Right renal cortex interstitium (tissue), 3 donors: ENCODE measurements at regions not wholly inside any gene's neighbourhood (a gene's known extent, or its start where the extent isn't known, plus 50 kb on each side); places are given as distances from the start of the nearest gene placed in this dataset.

Source experiments
- DNase-seq, 3 donors: peaks; one replicate each; pipeline ENCODE4 v3.0.0-alpha.2; 2013; ENCODE audit warnings: low read depth in 3 of 3, low spot score in 2 of 3

GRCh38 chr20:21033817-21034216 is 72.3 kb downstream of the LINC00237 start:
- DNase-seq = no peak

GRCh38 chr20:21031666-21032065 is 74.5 kb downstream of the LINC00237 start:
- DNase-seq = no peak

DNA sequence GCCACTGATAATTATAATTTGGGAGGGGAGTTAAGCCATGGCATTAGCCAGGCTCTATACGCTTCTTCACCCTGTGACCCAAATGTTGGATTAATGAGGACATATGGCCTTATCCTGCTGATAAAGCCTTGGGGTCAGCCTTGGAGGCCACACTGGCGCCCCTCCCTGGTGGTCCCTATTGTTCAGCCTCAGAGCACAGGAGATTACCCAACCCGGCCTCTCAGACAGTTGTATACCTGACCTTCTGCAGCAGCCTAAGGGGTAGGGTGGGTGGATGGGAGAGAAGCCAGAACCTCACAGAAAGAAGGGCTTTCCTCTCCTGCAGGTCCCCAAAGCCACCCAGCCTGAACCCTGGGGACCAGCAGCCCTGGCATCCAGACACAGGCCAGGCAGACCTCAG is 76.8 kb downstream of the LINC00237 start:
- no peak for DNase-seq

- DNase-seq = no peak
These were observed 77.2 kb downstream of the LINC00237 start for GRCh38 chr20:21028921-21029320.

- DNase-seq = no peak
These were observed 77.7 kb downstream of the LINC00237 start for GRCh38 chr20:21028436-21028835.

DNA sequence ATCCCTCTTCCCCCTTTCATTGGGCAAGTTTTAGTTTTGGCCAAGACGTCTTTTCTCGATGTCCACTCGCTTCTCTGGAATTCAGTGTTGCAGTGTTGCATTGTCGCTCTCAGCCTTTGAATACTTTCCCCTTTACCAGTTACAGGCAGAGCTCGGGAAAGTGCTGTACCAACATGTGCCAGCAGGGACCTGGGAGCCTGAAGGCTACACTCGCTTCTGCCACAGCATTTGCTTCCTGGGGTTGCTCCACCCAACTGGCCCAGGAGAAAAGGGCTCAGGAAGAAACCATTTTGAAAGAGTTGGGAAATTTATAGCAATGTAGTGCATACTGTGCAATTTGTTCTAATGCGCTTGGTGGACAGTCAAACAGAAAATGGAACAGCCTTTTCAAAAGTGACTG is 78.6 kb downstream of the LINC00237 start:
- DNase-seq = no peak

DNA sequence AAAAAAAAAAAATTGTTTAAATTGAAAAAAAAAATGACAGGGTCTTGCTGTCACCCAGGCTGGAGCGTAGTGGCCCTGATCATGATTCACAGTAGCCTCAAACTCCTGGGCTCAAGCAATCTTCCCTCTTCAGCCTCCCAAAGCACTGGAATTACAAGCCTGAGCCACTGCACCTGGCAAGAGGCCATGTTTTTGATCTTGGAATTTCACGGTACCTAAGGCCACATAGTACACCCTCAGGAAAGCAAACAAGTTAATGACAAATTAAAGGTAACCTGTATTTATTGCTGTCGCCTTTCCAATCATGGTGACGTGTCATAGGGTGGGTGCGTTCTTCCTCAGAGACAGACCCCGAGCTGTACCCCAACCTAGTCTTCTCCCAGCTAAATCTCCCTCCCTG is 79.2 kb downstream of the LINC00237 start:
- DNase-seq = no peak

- no peak for DNase-seq
These were observed 81.7 kb downstream of the LINC00237 start for GRCh38 chr20:21024420-21024819.

DNA sequence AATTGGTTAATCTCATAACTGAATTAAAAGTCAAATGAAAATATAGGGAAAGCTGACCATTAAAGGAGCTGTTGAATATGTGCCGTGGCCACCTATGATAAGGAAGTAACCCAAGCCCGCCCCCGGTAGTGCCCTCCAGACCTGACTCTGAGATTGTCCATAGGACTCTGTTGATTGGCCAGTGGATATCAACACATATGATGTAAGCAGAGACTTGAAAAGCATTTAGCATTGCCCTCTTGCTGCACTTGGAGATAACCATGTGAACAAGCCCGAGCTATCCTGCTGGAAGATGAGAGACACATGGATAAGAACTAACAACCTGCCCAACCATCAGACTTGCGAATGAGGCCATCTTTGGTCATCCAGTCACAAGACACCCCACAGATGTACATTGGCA is 83.2 kb downstream of the LINC00237 start:
- DNase-seq = no peak

DNA sequence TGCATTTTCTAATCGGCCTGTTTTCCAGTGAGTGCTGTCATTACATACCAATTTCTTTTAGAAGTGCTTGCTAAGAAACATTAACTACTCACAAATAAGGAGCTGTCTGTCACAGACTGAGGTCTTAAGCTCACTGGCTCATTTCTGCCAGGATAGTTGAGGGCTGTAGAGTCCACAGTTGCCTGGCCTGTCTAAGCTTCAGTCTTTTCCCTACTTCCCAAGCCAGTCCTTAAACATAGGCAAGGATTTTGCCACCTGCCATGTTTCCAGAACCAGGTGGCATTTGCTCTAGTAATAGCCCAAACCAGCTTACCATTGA is 84.7 kb downstream of the LINC00237 start:
- no peak for DNase-seq

- no peak for DNase-seq
These were observed 85.3 kb downstream of the LINC00237 start for GRCh38 chr20:21020659-21021471.

DNA sequence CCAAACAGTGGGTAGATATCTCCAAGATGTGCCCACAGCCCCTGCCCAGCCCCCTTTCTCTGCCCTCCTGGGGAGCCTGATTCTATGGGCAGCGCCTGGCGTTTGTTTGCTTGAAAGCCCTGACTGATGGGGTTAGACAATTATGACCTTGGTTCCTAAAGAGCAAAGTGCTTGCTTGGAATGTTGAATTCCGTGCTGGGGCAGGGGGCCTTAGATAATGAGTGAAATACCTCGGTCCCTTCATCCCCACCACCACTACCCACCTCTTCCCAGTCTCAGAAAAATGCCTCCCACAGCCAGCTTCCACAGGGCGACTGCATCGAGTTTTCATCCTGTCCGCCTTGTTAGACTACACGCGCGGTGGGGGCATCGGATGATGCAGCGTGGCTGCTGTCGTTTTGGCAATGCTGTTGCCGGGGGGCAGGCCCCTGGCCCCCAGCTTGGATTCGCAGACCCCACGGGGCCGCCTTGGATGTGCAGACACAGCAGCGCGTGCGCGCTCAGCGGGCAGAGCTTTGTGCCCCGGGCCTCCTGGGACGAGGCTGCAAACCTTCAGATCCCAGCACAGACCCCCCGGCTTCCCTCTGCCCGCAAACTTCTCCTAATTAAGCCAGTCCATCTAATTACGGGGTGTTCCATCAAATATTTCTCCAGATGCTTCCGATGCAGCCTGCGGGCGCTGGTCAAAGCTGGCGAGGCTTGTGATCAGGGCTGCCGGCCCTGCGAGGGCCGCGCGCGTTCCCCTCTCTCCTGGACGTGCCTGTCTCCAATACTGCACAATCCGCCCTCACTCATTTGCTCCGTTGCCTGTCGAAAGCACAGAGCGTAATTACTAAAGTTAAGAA is 86.1 kb downstream of the LINC00237 start:
- no peak for DNase-seq

DNA sequence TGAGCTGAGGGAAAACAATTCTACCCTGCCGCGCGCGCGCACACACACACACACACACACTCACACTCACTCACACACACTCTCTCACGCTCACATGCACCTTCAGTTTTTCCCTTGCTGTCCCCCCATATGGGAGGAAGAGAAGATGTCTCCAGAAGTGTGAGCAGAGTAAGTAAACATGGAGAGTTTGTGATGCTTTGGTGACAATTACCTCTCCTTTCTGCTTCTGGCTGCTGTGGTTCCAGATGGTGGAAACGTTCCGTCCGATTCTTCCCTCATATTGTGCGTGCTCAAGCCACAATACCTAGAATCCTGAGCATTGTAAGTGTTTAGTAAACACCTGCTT is 86.7 kb downstream of the LINC00237 start:
- no peak for DNase-seq

GRCh38 chr20:21018576-21018975 is 87.6 kb downstream of the LINC00237 start:
- DNase-seq = no peak

- no peak for DNase-seq
These were observed 88.6 kb downstream of the LINC00237 start for GRCh38 chr20:21017528-21018085.

- no peak for DNase-seq
These were observed 89.4 kb downstream of the LINC00237 start for GRCh38 chr20:21016751-21017150.

- no peak for DNase-seq
These were observed 91.6 kb downstream of the LINC00237 start for GRCh38 chr20:21014528-21014927.

- no peak for DNase-seq
These were observed 97.2 kb downstream of the LINC00237 start for GRCh38 chr20:21008951-21009350.

DNA sequence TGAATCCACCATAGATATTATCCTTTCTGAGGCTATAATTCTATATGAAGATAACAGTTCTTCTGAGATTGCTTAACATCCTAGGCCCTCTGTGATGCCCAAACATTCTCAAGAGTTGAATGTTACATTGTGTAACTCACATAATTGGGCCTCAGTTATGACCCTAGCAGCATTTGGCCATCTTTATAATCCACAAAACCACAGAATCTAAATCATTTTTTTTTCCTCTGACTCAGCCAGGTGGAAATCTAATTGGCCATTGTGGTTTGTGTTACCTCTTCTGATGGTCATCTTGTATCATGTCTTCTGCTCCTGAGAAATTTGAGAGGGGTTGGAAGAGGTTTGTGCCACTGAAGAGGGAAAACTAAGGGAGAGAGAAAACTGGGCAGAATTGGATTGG is 99.5 kb downstream of the LINC00237 start:
- DNase-seq = no peak

GRCh38 chr20:21004386-21005076 is 101.6 kb downstream of the LINC00237 start:
- DNase-seq = no peak

DNA sequence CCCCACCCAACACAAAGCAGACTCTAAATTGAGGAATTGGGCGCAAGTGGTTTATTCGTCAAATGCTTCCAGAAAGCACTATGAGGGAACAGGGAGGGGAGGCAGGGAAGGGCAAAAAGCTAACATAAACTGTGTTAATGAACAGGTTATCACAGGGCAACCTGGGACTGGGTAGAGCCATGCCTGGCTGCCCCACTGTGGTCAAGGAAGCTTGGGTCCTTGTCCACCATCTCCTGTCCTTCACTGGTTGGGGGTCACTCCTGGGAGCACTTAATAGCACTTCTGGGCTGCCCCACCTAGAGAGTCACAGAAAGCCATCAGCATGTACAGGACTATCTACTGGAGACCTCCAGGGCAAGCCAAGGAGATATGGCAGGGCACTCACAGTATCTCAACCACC is 102.3 kb downstream of the LINC00237 start:
- no peak for DNase-seq
